GM18505 (cell line): ENCODE measurements at regions not wholly inside any gene's neighbourhood (a gene's known extent, or its start where the extent isn't known, plus 50 kb on each side); places are given as distances from the start of the nearest gene placed in this dataset.

Source experiments
- ATAC-seq: cut with Tn5 transposase; IDR thresholded peaks from one replicate; pipeline ENCODE4 v1.9.1; 2021; ENCODE audit not compliant: unreplicated experiment
- POLR2A ChIP-seq: IDR thresholded peaks from 4 replicates; pipeline ENCODE4 v1.6.1; 2011; ENCODE audit warnings: borderline replicate concordance; ENCODE audit not compliant: insufficient read depth, insufficient read length; ENCODE audit errors: extremely low read depth

GRCh38 chr7:41491883-41492471 is 210.9 kb downstream of the INHBA start:
- no peak for TF ChIP-seq POLR2A
- ATAC-seq: no peak

DNA sequence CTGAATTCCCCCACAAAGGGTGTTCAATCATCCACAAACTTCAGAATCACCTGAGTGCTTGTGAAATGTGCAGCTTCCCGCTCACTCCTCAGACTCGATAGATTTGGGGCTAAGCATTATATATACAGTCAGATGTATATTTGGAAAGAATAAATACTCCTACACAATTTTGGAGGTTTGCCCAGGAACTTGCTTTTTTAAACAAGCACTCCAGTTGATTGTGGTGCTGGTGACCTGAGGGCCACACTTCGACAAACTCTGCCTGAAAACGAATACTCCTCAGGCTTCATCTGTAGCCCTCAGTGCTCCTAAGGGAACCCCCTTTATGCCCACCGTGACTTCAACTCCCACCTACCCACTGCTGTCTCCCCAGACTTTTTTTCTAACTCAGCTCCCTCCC is 211.6 kb downstream of the INHBA start:
- no peak for ATAC-seq
- TF ChIP-seq POLR2A: no peak

- no peak for TF ChIP-seq POLR2A
Measured at GRCh38 chr7:41489885-41490284, 213.0 kb downstream of the INHBA start.

GRCh38 chr7:41487229-41487940 is 215.5 kb downstream of the INHBA start:
- no peak for ATAC-seq
- no peak for TF ChIP-seq POLR2A

More at GRCh38 chr7:41489885-41490284, 213.0 kb downstream of the INHBA start:
- ATAC-seq: no peak

DNA sequence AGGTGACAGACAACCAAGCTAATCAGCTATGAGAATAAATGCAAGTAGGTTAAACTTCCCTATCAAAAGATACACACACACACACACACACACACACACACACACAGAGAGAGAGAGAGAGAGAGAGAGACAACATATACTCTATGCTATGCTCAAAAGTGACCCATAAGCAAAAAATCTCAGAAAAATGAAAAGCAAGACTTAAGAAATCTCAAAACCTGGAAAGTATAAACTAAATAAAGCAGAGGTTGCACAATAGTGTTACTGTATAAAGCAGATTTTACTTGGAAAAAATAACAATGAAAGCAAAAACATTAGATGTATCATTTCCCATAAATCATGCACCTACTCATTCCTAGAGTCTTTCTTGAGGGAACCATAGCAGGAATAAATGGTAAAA is 221.5 kb downstream of the INHBA start:
- ATAC-seq: no peak
- no peak for TF ChIP-seq POLR2A

- no peak for ATAC-seq
- no peak for TF ChIP-seq POLR2A
Measured at GRCh38 chr7:41478187-41478586, 224.7 kb downstream of the INHBA start.

DNA sequence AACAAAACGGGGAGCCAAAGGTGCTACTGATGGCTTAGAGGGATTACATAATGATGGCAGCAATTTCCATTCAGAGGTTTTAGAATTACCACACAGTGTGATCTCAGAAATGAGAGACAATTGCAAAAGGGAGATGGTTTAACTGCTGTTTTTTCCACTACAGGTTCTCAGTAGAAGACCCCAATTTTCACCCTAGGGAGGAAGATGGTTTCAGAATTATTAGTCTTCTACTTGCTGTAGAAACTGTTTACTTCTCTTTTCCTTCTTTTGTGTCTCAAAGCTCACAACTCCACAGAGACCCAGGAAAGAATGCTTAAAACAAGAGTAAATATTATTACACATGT is 226.5 kb downstream of the INHBA start:
- no peak for TF ChIP-seq POLR2A
- no peak for ATAC-seq

DNA sequence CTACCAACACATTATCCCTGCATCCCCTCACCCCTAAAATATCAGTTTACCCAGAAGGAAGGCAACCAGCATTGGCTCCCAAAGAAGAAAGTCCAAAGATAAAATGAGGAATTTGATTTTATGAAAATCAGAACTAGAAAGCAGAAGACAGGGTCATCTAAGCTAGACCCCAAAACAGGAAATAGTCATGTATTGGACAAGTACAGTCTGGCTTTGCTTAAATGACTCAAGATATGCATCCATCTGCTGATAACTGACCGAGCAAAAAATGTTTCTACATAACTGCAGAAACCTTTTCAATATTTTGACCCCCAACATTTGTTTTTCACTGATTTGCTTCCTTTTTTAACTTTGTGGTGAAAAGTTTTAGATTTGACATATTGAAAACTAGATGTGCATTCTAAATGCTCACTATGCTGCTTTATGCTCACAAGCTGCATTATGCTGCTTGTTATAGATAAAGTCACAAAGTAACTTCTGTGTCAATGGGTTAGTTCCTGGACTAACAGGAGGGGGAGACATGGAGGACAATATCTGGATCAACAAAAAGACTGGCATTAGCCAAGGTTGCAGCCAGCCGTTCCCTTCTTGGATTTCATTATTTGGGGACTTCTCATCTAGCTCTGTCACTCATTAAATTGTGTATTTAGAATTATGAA is 227.0 kb downstream of the INHBA start:
- no peak for TF ChIP-seq POLR2A
- no peak for ATAC-seq

- no peak for ATAC-seq
- TF ChIP-seq POLR2A: no peak
Measured at GRCh38 chr7:41472427-41473125, 230.3 kb downstream of the INHBA start.

GRCh38 chr7:41470081-41470480 is 232.8 kb downstream of the INHBA start:
- TF ChIP-seq POLR2A: no peak
- ATAC-seq: no peak

DNA sequence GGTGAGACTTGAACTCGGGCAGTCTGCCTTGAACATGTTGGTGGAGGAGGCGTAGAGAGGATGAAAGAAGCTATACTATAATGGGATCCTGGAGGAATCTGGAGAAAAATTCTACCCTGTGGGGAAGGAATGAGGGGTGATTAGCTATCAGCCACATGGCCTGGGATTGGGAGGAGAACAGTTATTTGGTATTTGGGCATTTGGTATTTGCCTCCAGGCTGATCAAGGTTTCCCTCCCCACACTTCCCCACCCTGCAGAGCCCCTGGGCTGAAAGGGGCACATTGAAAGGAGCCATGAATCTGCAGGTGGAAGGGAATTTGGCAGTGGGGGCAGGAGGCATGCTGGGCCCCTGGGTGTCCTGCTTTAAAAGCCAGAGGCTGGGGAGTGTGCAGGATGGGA is 235.3 kb downstream of the INHBA start:
- ATAC-seq: no peak
- no peak for TF ChIP-seq POLR2A

DNA sequence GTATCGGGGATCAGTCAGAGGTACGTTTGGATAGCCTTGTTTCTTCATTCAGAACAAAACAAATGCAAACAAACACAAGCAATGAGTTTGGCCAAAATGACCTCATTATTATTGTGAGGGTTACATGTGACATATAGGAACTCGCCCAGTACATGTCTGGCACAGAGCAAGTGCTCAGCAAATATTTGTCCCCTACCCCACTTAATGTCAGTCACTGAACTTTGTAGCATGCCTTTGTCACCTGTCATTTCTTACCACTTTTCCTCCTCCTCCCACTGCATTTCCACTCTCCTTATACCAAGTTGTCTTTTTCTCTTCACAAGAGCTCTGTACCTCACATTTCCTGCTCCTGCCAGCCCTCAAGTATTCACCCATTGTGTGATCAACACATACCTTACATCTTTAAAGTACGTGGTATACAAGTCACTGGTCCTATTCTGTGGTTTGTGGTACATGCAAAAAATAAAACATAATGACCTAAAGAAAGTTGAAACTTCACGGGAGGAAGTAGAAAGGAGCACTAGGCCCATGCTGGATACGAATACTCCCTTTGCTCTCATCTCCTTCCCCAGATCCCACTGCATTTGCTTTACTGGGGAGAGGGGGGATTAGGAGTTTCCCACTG is 236.0 kb downstream of the INHBA start:
- ATAC-seq: no peak
- TF ChIP-seq POLR2A: no peak

DNA sequence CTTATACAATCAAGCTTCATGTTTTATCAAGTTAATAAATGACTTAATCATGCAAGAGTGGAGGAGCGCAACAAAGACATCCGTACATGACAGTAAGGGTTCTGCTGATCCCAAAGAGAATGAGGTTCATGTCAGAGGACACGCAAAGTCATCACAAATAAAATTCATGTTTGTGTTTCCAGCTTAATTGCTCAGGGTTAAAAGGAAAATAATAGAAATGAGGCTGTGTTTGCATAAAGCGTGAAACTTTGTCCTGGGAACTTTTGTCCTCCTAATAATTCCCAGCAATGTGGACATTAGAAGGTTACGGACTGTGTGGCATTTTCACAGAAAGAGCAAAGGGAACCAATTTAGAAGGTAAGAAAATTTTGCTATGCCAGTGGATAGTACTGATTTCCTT is 237.3 kb downstream of the INHBA start:
- no peak for TF ChIP-seq POLR2A
- no peak for ATAC-seq
